AG04450 (cell line): ENCODE measurements at regions not wholly inside any gene's neighbourhood (a gene's known extent, or its start where the extent isn't known, plus 50 kb on each side); places are given as distances from the start of the nearest gene placed in this dataset.

ENCODE experiments used
- CTCF ChIA-PET: fragments of 300-600, 350-600 bp; formaldehyde crosslinking; extraction: SDS; loops from one replicate; lab custom pipeline; 2022; ENCODE audit warnings: antibody characterized with exemption, inconsistent platforms; lab: Charles Lee
- POLR2A ChIA-PET: fragments of 350-600 bp; formaldehyde crosslinking; extraction: SDS; loops from one replicate; lab custom pipeline; 2021; ENCODE audit warnings: antibody characterized with exemption, inconsistent platforms; lab: Yijun Ruan, JAX
- DNase-seq: peaks from one replicate; pipeline ENCODE4 v3.0.0-alpha.2; 2011; ENCODE audit warnings: low read depth, low spot score
- H3K27ac ChIP-seq: one replicate; pipeline ENCODE4 v1.5.1; 2012; ENCODE audit warnings: low read depth, low read length, control low read depth
- H3K27me3 ChIP-seq: one replicate; pipeline ENCODE4 v1.6.0; 2012; ENCODE audit warnings: low read length; ENCODE audit not compliant: control insufficient read depth, insufficient read depth
- H3K4me3 ChIP-seq: 2 replicates; pipeline ENCODE4 v1.5.1; 2011; ENCODE audit warnings: mild to moderate bottlenecking, low read depth, low read length, control low read depth
- H3K9me3 ChIP-seq: 2 replicates; pipeline ENCODE4 v1.5.1; 2012; ENCODE audit warnings: low read length; ENCODE audit not compliant: control insufficient read depth, insufficient read depth
- CTCF ChIP-seq: IDR thresholded peaks from 2 replicates; pipeline ENCODE4 v1.5.1; 2011; ENCODE audit warnings: low read depth, low read length, control low read depth, inconsistent platforms

GRCh38 chr5:110841137-110841536 is 102.3 kb downstream of the SLC25A46 start:
- Histone ChIP-seq H3K27me3 (no peaks in the 10 kb centered on the region), H3K4me3 (no peak overlapping the region), H3K27ac (no peak overlapping the region), H3K9me3 (no peaks in the 10 kb centered on the region)
- no peak for DNase-seq
- POLR2A ChIA-PET = no interaction called here
- CTCF ChIA-PET = no interaction called here
- TF ChIP-seq CTCF = no peak

GRCh38 chr5:110842948-110843347 is 104.1 kb downstream of the SLC25A46 start:
- no peak for TF ChIP-seq CTCF
- no peak for DNase-seq
- ChIA-PET CTCF (no interaction called here), POLR2A (no interaction called here)
- H3K27ac ChIP-seq = no peak overlapping the region
- H3K9me3 ChIP-seq = no peaks in the 10 kb centered on the region
- H3K27me3 ChIP-seq = no peaks in the 10 kb centered on the region
- no peak overlapping the region for H3K4me3 ChIP-seq

GRCh38 chr5:110844251-110844650 is 105.4 kb downstream of the SLC25A46 start:
- no peak overlapping the region for H3K4me3 ChIP-seq
- H3K27ac ChIP-seq = no peak overlapping the region
- no peaks in the 10 kb centered on the region for H3K27me3 ChIP-seq
- no peaks in the 10 kb centered on the region for H3K9me3 ChIP-seq
- DNase-seq = peak; percentile 20
- ChIA-PET POLR2A (no interaction called here), CTCF (no interaction called here)
- no peak for TF ChIP-seq CTCF

GRCh38 chr5:110846398-110847001 is 107.7 kb downstream of the SLC25A46 start:
- ChIA-PET CTCF (no interaction called here), POLR2A (no interaction called here)
- no peak overlapping the region for H3K27ac ChIP-seq
- H3K27me3 ChIP-seq = no peaks in the 10 kb centered on the region
- no peak for DNase-seq
- no peak overlapping the region for H3K4me3 ChIP-seq
- no peaks in the 10 kb centered on the region for H3K9me3 ChIP-seq
- no peak for TF ChIP-seq CTCF

- Histone ChIP-seq H3K4me3 (no peak overlapping the region), H3K27me3 (no peaks in the 10 kb centered on the region), H3K27ac (no peak overlapping the region), H3K9me3 (no peaks in the 10 kb centered on the region)
- POLR2A ChIA-PET = no interaction called here
- no peak for DNase-seq
- TF ChIP-seq CTCF = no peak
- CTCF ChIA-PET = no interaction called here
Measured at GRCh38 chr5:110851357-110851756, 112.5 kb downstream of the SLC25A46 start.
